ENCODE measurements at regions not wholly inside any gene's neighbourhood (a gene's known extent, or its start where the extent isn't known, plus 50 kb on each side); places are given as distances from the start of the nearest gene placed in this dataset.
A peak's percentile ranks its signal among the peaks of the same experiment; 100 is the strongest.

- DNase-seq (ENCODE audit: low spot score) (peak; percentile 8), ATAC-seq (no peak)
Observed at GRCh38 chr22:27388090-27388600, 413.4 kb downstream of the MN1 start.

- DNase-seq (ENCODE audit: low spot score) (no peak), ATAC-seq (no peak)
Observed at GRCh38 chr22:27389727-27390075, 411.9 kb downstream of the MN1 start.

GRCh38 chr22:27391092-27391770 lies 410.3 kb downstream of the MN1 start:
- DNase-seq (ENCODE audit: low spot score) (no peak), ATAC-seq (no peak)

GRCh38 chr22:27393371-27393770 lies 408.2 kb downstream of the MN1 start:
- ATAC-seq (no peak), DNase-seq (ENCODE audit: low spot score) (no peak)

GRCh38 chr22:27394806-27395404 lies 406.7 kb downstream of the MN1 start:
- DNase-seq (ENCODE audit: low spot score) (no peak), ATAC-seq (no peak)

GRCh38 chr22:27397036-27397953 lies 404.3 kb downstream of the MN1 start:
- ATAC-seq (no peak), DNase-seq (ENCODE audit: low spot score) (no peak)

GRCh38 chr22:27397954-27398342 lies 403.6 kb downstream of the MN1 start:
- ATAC-seq (no peak), DNase-seq (ENCODE audit: low spot score) (no peak)

GRCh38 chr22:27399161-27399560 lies 402.4 kb downstream of the MN1 start:
- ATAC-seq (no peak), DNase-seq (ENCODE audit: low spot score) (no peak)

GRCh38 chr22:27400811-27401210 lies 400.7 kb downstream of the MN1 start:
- DNase-seq (ENCODE audit: low spot score), result no peak
- no peak for ATAC-seq

GRCh38 chr22:27401321-27401720 lies 400.2 kb downstream of the MN1 start:
- DNase-seq (ENCODE audit: low spot score) (no peak), ATAC-seq (no peak)

GRCh38 chr22:27404441-27404840 lies 397.1 kb downstream of the MN1 start:
- ATAC-seq, result no peak
- no peak for DNase-seq (ENCODE audit: low spot score)

- DNase-seq (ENCODE audit: low spot score) (peak; percentile 73), ATAC-seq (peak; percentile 98)
Observed at GRCh38 chr22:27405672-27406388, 395.7 kb downstream of the MN1 start.

GRCh38 chr22:27406389-27406861 lies 395.1 kb downstream of the MN1 start:
- no peak for DNase-seq (ENCODE audit: low spot score)
- no peak for ATAC-seq

GRCh38 chr22:27407369-27407985 lies 394.1 kb downstream of the MN1 start:
- ATAC-seq (no peak), DNase-seq (ENCODE audit: low spot score) (no peak)

- ATAC-seq, result no peak
Observed at GRCh38 chr22:27408068-27408467, 393.5 kb downstream of the MN1 start.

GRCh38 chr22:27409299-27409698 lies 392.3 kb downstream of the MN1 start:
- DNase-seq (ENCODE audit: low spot score) (no peak), ATAC-seq (no peak)

More at GRCh38 chr22:27408068-27408467, 393.5 kb downstream of the MN1 start:
- no peak for DNase-seq (ENCODE audit: low spot score)

- no peak for ATAC-seq
- no peak for DNase-seq (ENCODE audit: low spot score)
Observed at GRCh38 chr22:27412866-27413445, 388.6 kb downstream of the MN1 start.

GRCh38 chr22:27413702-27414101 lies 387.9 kb downstream of the MN1 start:
- ATAC-seq (no peak), DNase-seq (ENCODE audit: low spot score) (no peak)

GRCh38 chr22:27416511-27417420 lies 384.8 kb downstream of the MN1 start:
- no peak for DNase-seq (ENCODE audit: low spot score)

More at GRCh38 chr22:27416511-27417420, 384.8 kb downstream of the MN1 start:
- ATAC-seq, result no peak

Measured in left lobe of liver (tissue), 2 donors.